GM12874 (cell line): ENCODE measurements at regions not wholly inside any gene's neighbourhood (a gene's known extent, or its start where the extent isn't known, plus 50 kb on each side); places are given as distances from the start of the nearest gene placed in this dataset.

ENCODE experiments used
- CTCF ChIP-seq: IDR thresholded peaks from 2 replicates; pipeline ENCODE4 v1.5.1; 2011; ENCODE audit warnings: low read depth, mild to moderate bottlenecking, control low read depth, low read length, moderate library complexity; ENCODE audit not compliant: insufficient read depth

DNA sequence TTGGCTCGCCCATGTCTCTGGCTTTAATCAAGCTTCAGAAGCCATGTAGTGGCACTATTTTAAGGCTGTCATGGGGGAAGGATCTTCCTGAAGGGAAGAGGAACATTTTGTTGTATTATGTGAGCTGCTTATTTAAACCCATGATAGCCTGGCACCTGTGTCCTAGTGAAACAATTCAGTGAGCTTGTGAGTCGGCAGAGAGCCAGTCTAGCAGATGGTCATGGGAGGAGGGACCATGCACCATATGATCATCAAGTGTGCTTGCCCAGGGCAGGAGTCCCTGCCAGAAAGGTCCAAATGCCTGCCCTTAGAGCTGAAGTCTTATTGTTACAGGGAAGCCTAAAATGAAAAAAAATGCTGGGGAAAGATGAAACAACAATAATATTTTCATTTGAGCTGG, 132.9 kb downstream of the PRDM13 start:
- TF ChIP-seq CTCF: no peak

DNA sequence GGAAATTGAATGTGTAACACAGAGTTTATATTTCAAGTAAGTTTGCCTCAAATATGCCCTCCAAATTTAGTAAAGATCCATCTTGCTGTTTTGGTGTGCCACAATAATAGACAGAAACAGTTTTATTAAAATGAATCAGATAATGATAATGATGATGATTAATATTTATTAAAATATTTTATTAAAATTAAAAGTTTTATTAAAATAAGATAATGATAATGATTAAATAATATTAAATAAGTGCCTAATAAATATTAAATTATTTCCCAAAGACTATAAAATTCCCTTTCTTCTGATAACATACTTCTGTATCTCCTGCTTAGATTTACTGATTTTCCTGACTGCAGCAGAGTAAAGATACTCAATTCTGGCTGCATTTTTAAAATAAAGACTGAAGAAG, 134.5 kb downstream of the PRDM13 start:
- TF ChIP-seq CTCF: no peak

DNA sequence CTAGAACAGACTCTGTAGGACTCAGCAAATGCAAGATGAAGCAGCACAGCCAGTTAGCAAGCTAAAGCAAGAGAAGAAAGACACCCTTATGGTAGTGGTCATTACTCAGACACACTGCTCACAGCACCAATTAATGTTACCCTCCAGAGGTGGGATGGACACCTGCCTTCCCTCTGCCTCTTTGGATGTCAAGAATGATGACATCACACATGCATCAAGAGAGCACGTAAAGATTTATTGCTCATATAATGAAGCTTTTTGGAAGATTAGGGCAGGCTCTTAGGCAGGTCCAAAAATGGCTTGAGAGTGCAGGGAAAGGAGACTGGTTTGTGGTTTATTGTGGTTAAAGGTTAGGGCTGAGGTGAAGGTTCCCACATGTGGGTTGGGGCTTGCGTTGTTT, 137.0 kb downstream of the PRDM13 start:
- TF ChIP-seq CTCF: no peak

- no peak for TF ChIP-seq CTCF
These were observed 139.0 kb downstream of the PRDM13 start for GRCh38 chr6:99745651-99746050.

- peak; percentile 62 for TF ChIP-seq CTCF
These were observed 139.7 kb downstream of the PRDM13 start for GRCh38 chr6:99746261-99746895.

- TF ChIP-seq CTCF: no peak
These were observed 155.1 kb downstream of the PRDM13 start for GRCh38 chr6:99761711-99762110.

DNA sequence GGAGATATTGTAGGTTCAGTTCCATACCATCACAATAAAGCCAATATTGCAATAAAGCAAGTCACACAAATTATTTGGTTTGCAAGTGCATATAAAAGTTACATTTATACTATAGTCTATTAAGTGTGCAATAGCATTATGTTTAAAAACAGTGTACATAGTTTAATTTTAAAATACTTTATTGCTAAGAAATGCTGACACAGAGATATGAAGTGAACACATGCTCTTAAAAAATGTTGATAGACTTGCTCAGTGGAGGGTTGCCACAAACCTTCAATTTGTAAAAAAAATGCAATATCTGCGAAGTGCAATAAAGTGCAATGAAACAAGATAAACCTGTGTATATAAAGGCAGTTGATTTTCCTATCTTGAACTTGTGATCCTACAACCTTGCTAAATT, 161.5 kb downstream of the PRDM13 start:
- TF ChIP-seq CTCF: no peak
